ENCODE measurements at regions not wholly inside any gene's neighbourhood (a gene's known extent, or its start where the extent isn't known, plus 50 kb on each side); places are given as distances from the start of the nearest gene placed in this dataset.

DNA sequence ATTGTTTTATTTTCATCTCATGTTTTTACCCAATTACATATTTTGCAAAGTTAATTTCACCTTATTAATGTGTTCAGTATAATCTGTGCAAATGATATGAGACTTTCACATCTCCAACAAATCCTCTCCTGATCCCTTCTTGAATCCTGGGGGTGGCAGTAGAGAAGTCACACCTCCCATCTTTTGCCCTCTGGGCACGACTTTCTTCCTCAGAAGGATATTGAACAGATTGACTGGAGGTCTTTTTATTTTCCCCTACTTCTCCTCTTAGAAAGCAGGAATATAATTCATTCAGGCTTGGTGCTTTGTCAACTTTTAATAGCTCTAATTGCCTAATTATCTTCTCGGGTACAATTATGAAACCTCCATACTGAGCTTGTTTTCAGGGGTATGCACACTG, 1037.1 kb upstream of the NUDT12 start (continued):
- TF ChIP-seq, protein P1, sequence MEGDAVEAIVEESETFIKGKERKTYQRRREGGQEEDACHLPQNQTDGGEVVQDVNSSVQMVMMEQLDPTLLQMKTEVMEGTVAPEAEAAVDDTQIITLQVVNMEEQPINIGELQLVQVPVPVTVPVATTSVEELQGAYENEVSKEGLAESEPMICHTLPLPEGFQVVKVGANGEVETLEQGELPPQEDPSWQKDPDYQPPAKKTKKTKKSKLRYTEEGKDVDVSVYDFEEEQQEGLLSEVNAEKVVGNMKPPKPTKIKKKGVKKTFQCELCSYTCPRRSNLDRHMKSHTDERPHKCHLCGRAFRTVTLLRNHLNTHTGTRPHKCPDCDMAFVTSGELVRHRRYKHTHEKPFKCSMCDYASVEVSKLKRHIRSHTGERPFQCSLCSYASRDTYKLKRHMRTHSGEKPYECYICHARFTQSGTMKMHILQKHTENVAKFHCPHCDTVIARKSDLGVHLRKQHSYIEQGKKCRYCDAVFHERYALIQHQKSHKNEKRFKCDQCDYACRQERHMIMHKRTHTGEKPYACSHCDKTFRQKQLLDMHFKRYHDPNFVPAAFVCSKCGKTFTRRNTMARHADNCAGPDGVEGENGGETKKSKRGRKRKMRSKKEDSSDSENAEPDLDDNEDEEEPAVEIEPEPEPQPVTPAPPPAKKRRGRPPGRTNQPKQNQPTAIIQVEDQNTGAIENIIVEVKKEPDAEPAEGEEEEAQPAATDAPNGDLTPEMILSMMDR (IDR thresholded peaks at IDR 0.05) = no peak
- TF ChIP-seq, protein P2, sequence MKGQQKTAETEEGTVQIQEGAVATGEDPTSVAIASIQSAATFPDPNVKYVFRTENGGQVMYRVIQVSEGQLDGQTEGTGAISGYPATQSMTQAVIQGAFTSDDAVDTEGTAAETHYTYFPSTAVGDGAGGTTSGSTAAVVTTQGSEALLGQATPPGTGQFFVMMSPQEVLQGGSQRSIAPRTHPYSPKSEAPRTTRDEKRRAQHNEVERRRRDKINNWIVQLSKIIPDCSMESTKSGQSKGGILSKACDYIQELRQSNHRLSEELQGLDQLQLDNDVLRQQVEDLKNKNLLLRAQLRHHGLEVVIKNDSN (IDR thresholded peaks at IDR 0.05; ENCODE audit: borderline replicate concordance, low read depth) = no peak
- no peak for TF ChIP-seq JUND (IDR thresholded peaks at IDR 0.05)
- TF ChIP-seq GABPA (IDR thresholded peaks at IDR 0.05; ENCODE audit: low read depth) = no peak
- TF ChIP-seq, protein P3, sequence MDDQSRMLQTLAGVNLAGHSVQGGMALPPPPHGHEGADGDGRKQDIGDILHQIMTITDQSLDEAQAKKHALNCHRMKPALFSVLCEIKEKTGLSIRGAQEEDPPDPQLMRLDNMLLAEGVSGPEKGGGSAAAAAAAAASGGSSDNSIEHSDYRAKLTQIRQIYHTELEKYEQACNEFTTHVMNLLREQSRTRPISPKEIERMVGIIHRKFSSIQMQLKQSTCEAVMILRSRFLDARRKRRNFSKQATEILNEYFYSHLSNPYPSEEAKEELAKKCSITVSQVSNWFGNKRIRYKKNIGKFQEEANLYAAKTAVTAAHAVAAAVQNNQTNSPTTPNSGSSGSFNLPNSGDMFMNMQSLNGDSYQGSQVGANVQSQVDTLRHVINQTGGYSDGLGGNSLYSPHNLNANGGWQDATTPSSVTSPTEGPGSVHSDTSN (IDR thresholded peaks at IDR 0.05) = no peak
- TF ChIP-seq, protein P4, sequence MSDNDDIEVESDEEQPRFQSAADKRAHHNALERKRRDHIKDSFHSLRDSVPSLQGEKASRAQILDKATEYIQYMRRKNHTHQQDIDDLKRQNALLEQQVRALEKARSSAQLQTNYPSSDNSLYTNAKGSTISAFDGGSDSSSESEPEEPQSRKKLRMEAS (IDR thresholded peaks at IDR 0.05; ENCODE audit: low read depth) = no peak
- TF ChIP-seq FOXM1 (IDR thresholded peaks at IDR 0.05; ENCODE audit: low read depth) = no peak

DNA sequence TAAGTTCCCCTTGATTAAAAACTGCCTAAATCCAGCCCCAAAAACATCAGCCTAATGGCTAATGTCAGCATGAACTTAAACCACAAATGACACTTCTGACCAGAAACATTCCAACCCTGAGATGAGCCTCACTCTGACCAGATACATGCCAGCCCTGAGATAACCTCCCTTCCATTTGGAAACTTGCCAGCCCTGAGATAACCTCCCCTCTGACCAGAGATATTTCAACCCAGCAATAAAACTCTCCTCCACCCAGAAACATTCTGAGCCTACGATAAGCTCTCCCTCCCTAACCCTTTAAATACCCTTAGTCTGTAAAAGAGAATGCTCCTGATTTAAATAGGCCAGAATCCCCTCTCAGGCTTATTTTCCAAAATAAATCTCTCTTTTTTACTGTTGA, 1035.7 kb upstream of the NUDT12 start:
- Histone ChIP-seq H3K4me1 (ENCODE audit: control insufficient read depth in 1 of 2, insufficient read depth in 2 of 2, low read depth in 1 of 2, low read length in 1 of 2) (no peaks in the 10 kb centered on the region), H3K9ac (no peak overlapping the region), H3K4me3 (ENCODE audit: low read depth in 2 of 2, low read length in 1 of 2) (no peak overlapping the region), H2AFZ (ENCODE audit: low read depth) (no peak overlapping the region), H3K27me3 (ENCODE audit: insufficient read depth) (no peaks in the 10 kb centered on the region), H3K79me2 (ENCODE audit: insufficient read depth) (no peaks in the 10 kb centered on the region), H3K4me2 (no peak overlapping the region), H4K20me1 (ENCODE audit: insufficient read depth) (no peaks in the 10 kb centered on the region), H3K9me2 (no peaks in the 10 kb centered on the region), H3K9me3 (no peaks in the 10 kb centered on the region), H3F3A (replicated peaks; ENCODE audit: insufficient read depth) (no peaks in the 10 kb centered on the region), H3K36me3 (replicated peaks in 1 of 2; ENCODE audit: control insufficient read depth in 1 of 2, insufficient read depth in 2 of 2, low read length in 1 of 2) (no peaks in the 10 kb centered on the region), H3K27ac (ENCODE audit: low read depth in 2 of 2, low read length in 1 of 2) (no peak overlapping the region)
- no peak for TF ChIP-seq TEAD4 (IDR thresholded peaks at IDR 0.05; ENCODE audit: borderline replicate concordance, insufficient read depth)
- TF ChIP-seq FOSL2 (IDR thresholded peaks at IDR 0.05; ENCODE audit: borderline replicate concordance, low read depth) = no peak
- no peak for TF ChIP-seq SMC3 (IDR thresholded peaks at IDR 0.05; ENCODE audit: low read depth, low read length)
- TF ChIP-seq FOXJ3 (CRISPR knock-in tag; IDR thresholded peaks at IDR 0.05) = no peak
- TF ChIP-seq CHD2 (IDR thresholded peaks at IDR 0.05; ENCODE audit: low read length, partially characterized antibody) = no peak
- TF ChIP-seq, protein P5, sequence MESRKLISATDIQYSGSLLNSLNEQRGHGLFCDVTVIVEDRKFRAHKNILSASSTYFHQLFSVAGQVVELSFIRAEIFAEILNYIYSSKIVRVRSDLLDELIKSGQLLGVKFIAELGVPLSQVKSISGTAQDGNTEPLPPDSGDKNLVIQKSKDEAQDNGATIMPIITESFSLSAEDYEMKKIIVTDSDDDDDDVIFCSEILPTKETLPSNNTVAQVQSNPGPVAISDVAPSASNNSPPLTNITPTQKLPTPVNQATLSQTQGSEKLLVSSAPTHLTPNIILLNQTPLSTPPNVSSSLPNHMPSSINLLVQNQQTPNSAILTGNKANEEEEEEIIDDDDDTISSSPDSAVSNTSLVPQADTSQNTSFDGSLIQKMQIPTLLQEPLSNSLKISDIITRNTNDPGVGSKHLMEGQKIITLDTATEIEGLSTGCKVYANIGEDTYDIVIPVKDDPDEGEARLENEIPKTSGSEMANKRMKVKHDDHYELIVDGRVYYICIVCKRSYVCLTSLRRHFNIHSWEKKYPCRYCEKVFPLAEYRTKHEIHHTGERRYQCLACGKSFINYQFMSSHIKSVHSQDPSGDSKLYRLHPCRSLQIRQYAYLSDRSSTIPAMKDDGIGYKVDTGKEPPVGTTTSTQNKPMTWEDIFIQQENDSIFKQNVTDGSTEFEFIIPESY (IDR thresholded peaks at IDR 0.05; ENCODE audit: borderline replicate concordance, low read depth) = no peak
- TF ChIP-seq JUND (IDR thresholded peaks at IDR 0.05) = no peak
- TF ChIP-seq RCOR1 (IDR thresholded peaks at IDR 0.05; ENCODE audit: low read length) = no peak
- no peak for TF ChIP-seq POLR2AphosphoS5 (IDR thresholded peaks at IDR 0.05; ENCODE audit: low read depth, low read length)
- TF ChIP-seq ELF1 (IDR thresholded peaks at IDR 0.05) = no peak
- no peak for TF ChIP-seq SIN3A (IDR thresholded peaks at IDR 0.05; ENCODE audit: borderline replicate concordance, low read depth, low read length)
- no peak for TF ChIP-seq RFX5 (IDR thresholded peaks at IDR 0.05; ENCODE audit: low read length)
- no peak for TF ChIP-seq EP300 (IDR thresholded peaks at IDR 0.05; ENCODE audit: borderline replicate concordance in 1 of 2, low read depth in 1 of 2, low read length in 1 of 2)
- TF ChIP-seq, protein P6, sequence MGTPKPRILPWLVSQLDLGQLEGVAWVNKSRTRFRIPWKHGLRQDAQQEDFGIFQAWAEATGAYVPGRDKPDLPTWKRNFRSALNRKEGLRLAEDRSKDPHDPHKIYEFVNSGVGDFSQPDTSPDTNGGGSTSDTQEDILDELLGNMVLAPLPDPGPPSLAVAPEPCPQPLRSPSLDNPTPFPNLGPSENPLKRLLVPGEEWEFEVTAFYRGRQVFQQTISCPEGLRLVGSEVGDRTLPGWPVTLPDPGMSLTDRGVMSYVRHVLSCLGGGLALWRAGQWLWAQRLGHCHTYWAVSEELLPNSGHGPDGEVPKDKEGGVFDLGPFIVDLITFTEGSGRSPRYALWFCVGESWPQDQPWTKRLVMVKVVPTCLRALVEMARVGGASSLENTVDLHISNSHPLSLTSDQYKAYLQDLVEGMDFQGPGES (IDR thresholded peaks at IDR 0.05; ENCODE audit: low read depth, low read length) = no peak
- TF ChIP-seq, protein P7, sequence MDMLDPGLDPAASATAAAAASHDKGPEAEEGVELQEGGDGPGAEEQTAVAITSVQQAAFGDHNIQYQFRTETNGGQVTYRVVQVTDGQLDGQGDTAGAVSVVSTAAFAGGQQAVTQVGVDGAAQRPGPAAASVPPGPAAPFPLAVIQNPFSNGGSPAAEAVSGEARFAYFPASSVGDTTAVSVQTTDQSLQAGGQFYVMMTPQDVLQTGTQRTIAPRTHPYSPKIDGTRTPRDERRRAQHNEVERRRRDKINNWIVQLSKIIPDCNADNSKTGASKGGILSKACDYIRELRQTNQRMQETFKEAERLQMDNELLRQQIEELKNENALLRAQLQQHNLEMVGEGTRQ (IDR thresholded peaks at IDR 0.05; ENCODE audit: borderline replicate concordance, low read depth, low read length) = no peak
- no peak for TF ChIP-seq RAD21 (IDR thresholded peaks at IDR 0.05; ENCODE audit: low read length)
- no peak for TF ChIP-seq NFIC (IDR thresholded peaks at IDR 0.05; ENCODE audit: borderline replicate concordance)
- ChIA-PET POLR2A (no interaction called here), CTCF (no interaction called here)
- DNase-seq = no peak
- 0% methylated on average over 1 of the region's 1 CpG for WGBS (ENCODE audit: low lambda C conversion rate)
